ENCODE measurements at regions not wholly inside any gene's neighbourhood (a gene's known extent, or its start where the extent isn't known, plus 50 kb on each side); places are given as distances from the start of the nearest gene placed in this dataset.

DNA sequence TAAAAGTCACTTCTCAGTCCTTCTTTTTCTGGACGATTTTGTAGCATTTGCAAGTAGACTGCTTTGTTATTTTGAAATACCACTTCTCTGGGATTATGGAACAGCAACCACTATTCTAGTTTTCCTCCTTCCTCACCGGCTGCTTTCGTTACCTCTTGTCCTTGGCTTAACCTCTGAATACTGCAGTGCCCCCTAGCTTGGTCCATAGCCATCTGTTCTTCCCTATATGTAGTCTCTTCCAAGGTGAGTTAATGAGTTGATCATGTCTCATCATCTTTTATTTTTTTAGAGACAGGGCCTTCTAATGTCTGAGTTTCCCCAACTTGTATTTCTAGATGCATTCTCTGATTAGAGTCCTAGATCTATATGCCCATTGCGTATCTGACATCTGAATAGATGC is 694.3 kb downstream of the NTRK3 start:
- TF ChIP-seq, protein P1, sequence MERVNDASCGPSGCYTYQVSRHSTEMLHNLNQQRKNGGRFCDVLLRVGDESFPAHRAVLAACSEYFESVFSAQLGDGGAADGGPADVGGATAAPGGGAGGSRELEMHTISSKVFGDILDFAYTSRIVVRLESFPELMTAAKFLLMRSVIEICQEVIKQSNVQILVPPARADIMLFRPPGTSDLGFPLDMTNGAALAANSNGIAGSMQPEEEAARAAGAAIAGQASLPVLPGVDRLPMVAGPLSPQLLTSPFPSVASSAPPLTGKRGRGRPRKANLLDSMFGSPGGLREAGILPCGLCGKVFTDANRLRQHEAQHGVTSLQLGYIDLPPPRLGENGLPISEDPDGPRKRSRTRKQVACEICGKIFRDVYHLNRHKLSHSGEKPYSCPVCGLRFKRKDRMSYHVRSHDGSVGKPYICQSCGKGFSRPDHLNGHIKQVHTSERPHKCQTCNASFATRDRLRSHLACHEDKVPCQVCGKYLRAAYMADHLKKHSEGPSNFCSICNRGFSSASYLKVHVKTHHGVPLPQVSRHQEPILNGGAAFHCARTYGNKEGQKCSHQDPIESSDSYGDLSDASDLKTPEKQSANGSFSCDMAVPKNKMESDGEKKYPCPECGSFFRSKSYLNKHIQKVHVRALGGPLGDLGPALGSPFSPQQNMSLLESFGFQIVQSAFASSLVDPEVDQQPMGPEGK (CRISPR knock-in tag; IDR thresholded peaks at IDR 0.05; ENCODE audit: borderline replicate concordance): no peak
- TF ChIP-seq, protein P2, sequence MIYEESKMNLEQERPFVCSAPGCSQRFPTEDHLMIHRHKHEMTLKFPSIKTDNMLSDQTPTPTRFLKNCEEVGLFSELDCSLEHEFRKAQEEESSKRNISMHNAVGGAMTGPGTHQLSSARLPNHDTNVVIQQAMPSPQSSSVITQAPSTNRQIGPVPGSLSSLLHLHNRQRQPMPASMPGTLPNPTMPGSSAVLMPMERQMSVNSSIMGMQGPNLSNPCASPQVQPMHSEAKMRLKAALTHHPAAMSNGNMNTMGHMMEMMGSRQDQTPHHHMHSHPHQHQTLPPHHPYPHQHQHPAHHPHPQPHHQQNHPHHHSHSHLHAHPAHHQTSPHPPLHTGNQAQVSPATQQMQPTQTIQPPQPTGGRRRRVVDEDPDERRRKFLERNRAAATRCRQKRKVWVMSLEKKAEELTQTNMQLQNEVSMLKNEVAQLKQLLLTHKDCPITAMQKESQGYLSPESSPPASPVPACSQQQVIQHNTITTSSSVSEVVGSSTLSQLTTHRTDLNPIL (CRISPR knock-in tag; IDR thresholded peaks at IDR 0.05; ENCODE audit: low read depth): no peak
- no peak for TF ChIP-seq TOX (CRISPR knock-in tag; IDR thresholded peaks at IDR 0.05; ENCODE audit: borderline replicate concordance)
- no peak for TF ChIP-seq CSDC2 (CRISPR knock-in tag; IDR thresholded peaks at IDR 0.05)
- TF ChIP-seq GLIS3 (CRISPR knock-in tag; IDR thresholded peaks at IDR 0.05): no peak
- TF ChIP-seq, protein P3, sequence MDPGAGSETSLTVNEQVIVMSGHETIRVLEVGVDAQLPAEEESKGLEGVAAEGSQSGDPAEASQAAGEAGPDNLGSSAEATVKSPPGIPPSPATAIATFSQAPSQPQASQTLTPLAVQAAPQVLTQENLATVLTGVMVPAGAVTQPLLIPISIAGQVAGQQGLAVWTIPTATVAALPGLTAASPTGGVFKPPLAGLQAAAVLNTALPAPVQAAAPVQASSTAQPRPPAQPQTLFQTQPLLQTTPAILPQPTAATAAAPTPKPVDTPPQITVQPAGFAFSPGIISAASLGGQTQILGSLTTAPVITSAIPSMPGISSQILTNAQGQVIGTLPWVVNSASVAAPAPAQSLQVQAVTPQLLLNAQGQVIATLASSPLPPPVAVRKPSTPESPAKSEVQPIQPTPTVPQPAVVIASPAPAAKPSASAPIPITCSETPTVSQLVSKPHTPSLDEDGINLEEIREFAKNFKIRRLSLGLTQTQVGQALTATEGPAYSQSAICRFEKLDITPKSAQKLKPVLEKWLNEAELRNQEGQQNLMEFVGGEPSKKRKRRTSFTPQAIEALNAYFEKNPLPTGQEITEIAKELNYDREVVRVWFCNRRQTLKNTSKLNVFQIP (CRISPR knock-in tag; IDR thresholded peaks at IDR 0.05; ENCODE audit: borderline replicate concordance, low read depth): no peak
- TF ChIP-seq, protein P4, sequence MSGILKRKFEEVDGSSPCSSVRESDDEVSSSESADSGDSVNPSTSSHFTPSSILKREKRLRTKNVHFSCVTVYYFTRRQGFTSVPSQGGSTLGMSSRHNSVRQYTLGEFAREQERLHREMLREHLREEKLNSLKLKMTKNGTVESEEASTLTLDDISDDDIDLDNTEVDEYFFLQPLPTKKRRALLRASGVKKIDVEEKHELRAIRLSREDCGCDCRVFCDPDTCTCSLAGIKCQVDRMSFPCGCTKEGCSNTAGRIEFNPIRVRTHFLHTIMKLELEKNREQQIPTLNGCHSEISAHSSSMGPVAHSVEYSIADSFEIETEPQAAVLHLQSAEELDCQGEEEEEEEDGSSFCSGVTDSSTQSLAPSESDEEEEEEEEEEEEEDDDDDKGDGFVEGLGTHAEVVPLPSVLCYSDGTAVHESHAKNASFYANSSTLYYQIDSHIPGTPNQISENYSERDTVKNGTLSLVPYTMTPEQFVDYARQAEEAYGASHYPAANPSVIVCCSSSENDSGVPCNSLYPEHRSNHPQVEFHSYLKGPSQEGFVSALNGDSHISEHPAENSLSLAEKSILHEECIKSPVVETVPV (CRISPR knock-in tag; IDR thresholded peaks at IDR 0.05): no peak
- no peak for TF ChIP-seq ARNTL (CRISPR knock-in tag; IDR thresholded peaks at IDR 0.05; ENCODE audit: borderline replicate concordance, low read depth)
- TF ChIP-seq, protein P5, sequence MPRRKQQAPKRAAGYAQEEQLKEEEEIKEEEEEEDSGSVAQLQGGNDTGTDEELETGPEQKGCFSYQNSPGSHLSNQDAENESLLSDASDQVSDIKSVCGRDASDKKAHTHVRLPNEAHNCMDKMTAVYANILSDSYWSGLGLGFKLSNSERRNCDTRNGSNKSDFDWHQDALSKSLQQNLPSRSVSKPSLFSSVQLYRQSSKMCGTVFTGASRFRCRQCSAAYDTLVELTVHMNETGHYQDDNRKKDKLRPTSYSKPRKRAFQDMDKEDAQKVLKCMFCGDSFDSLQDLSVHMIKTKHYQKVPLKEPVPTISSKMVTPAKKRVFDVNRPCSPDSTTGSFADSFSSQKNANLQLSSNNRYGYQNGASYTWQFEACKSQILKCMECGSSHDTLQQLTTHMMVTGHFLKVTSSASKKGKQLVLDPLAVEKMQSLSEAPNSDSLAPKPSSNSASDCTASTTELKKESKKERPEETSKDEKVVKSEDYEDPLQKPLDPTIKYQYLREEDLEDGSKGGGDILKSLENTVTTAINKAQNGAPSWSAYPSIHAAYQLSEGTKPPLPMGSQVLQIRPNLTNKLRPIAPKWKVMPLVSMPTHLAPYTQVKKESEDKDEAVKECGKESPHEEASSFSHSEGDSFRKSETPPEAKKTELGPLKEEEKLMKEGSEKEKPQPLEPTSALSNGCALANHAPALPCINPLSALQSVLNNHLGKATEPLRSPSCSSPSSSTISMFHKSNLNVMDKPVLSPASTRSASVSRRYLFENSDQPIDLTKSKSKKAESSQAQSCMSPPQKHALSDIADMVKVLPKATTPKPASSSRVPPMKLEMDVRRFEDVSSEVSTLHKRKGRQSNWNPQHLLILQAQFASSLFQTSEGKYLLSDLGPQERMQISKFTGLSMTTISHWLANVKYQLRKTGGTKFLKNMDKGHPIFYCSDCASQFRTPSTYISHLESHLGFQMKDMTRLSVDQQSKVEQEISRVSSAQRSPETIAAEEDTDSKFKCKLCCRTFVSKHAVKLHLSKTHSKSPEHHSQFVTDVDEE (CRISPR knock-in tag; IDR thresholded peaks at IDR 0.05): no peak
- no peak for TF ChIP-seq ZFP3 (CRISPR knock-in tag; IDR thresholded peaks at IDR 0.05)
- no peak for TF ChIP-seq SNAI2 (CRISPR knock-in tag; IDR thresholded peaks at IDR 0.05)
- TF ChIP-seq RARB (CRISPR knock-in tag; IDR thresholded peaks at IDR 0.05): no peak
- TF ChIP-seq ZNF565 (CRISPR knock-in tag; conservative IDR thresholded peaks at IDR 0.05; ENCODE audit: low read depth): no peak

Data from SK-N-SH treated with all-trans-retinoic acid at 6 μM for 48 hours (cell line).